Heart right ventricle (tissue), 16 donors: ENCODE measurements at regions not wholly inside any gene's neighbourhood (a gene's known extent, or its start where the extent isn't known, plus 50 kb on each side); places are given as distances from the start of the nearest gene placed in this dataset.
"Not testable (repeated sequence)": the region's sequence is repeated elsewhere in the genome, so short reads cannot be mapped to it uniquely, and the experiment has no call there.

Source experiments
- ATAC-seq, 8 donors: fragments of 200-7000 bp; cut with Tn5 transposase; one replicate each; pipeline ENCODE4 v1.9.1; 2020; ENCODE audit warnings: mild to moderate bottlenecking in 8 of 8, moderate library complexity in 8 of 8, moderate number of reproducible peaks in 1 of 8
- DNase-seq, 2 donors: peaks; one replicate each; pipeline ENCODE4 v3.0.0-alpha.2; 2020
- H3K27ac ChIP-seq, 10 donors: fragments of 200-600 bp; sonication (generic) in 2 of 10; one replicate each; pipeline versions ENCODE4 v1.5.0 to v1.8.0; 2020 to 2022; ENCODE audit warnings: mild to moderate bottlenecking in 3 of 10
- H3K27me3 ChIP-seq, 7 donors: fragments of 200-600 bp; one replicate each; pipeline ENCODE4 v1.8.0; 2021 to 2022; ENCODE audit warnings: mild to moderate bottlenecking in 2 of 7
- H3K36me3 ChIP-seq, 9 donors: fragments of 200-600 bp; sonication (generic) in 1 of 9; one replicate each; pipeline versions ENCODE4 v1.5.0 to v1.8.0; 2020 to 2022; ENCODE audit warnings: mild to moderate bottlenecking in 2 of 9
- H3K4me1 ChIP-seq, 9 donors: fragments of 200-600 bp; sonication (generic) in 1 of 9; one replicate each; pipeline versions ENCODE4 v1.5.0 to v1.8.0; 2020 to 2022; ENCODE audit warnings: mild to moderate bottlenecking in 4 of 9
- H3K4me3 ChIP-seq, 10 donors: fragments of 200-600 bp; sonication (generic) in 2 of 10; one replicate each; pipeline versions ENCODE4 v1.5.0 to v1.8.0; 2020 to 2022; ENCODE audit warnings: mild to moderate bottlenecking in 7 of 10, moderate library complexity in 2 of 10
- H3K9me3 ChIP-seq, 11 donors: fragments of 200-600 bp in 10 of 11; sonication (generic) in 2 of 11; one replicate each; pipeline versions ENCODE4 v1.5.0 to v1.8.0; 2013 to 2022; ENCODE audit warnings: mild to moderate bottlenecking in 2 of 11, control low read depth in 1 of 11, moderate library complexity in 1 of 11
- WGBS, 2 donors: extraction: QIAGEN DNeasy Blood & Tissue Kit; methylation state at CpG; one replicate each; pipeline ENCODE4 v1.1.7; 2013; ENCODE audit warnings: inconsistent platforms in 1 of 2; 5-methylcytosine and 5-hydroxymethylcytosine counted together
- intact Hi-C, 10 donors: fragments of 100-400 bp; cut with DNase I; formaldehyde crosslinking; loops; one replicate each; pipeline versions ENCODE4 v1.11.1 to v1.14.2; 2022
- TF ChIP-seq, protein P1 (sequence below), 9 donors: fragments of 200-600 bp; sonication (generic) in 2 of 9; IDR thresholded peaks; one replicate each; pipeline versions ENCODE4 v1.5.0 to v1.8.0; 2021 to 2022; ENCODE audit warnings: antibody characterized with exemption in 9 of 9, mild to moderate bottlenecking in 5 of 9, moderate library complexity in 1 of 9
- donor health status: Arrhythmogenic right ventricular cardiomyopathy.
- donor health status: ischemic (EF 13 %, LVEDD 7.1; RV severe dilation, severe dysfunction).
- donor health status: healthy with polysubstance abuse.
- donor health status: DM: no; HTN: yes; CAD: no.
- donor health status: DM: no; HTN: no; CAD: no.
- donor health status: ischemic (EF 25% LVEDD 6.9; RV normal size, moderate dysfunction).
- donor health status: ischemic (EF 25% LVEDD 5.7; RV mildly dilated, moderate dysfunction).
- donor health status: healthy.
- donor health status: DM: yes; HTN: yes; CAD: no.
- donor health status: Ischemic cardiomyopathy.
- donor health status: ischemic (EF 35%, LVEDD 5.7; RV mildly dilated, moderate dysfunction).
- donor health status: nonischemic (EF 11% LVEDD 7.7; RV severe dilation, severe dysfunction).
- donor health status: DM: yes; HTN: yes; CAD: no.
- donor health status: PGD.
- donor health status: ischemic (EF 29% LVEDD 5.4; RV normal size, mild dysfunction).
- donor health status: nonischemic (EF 23%, LVEDD 6.1; RV moderate dilation, normal function).

DNA sequence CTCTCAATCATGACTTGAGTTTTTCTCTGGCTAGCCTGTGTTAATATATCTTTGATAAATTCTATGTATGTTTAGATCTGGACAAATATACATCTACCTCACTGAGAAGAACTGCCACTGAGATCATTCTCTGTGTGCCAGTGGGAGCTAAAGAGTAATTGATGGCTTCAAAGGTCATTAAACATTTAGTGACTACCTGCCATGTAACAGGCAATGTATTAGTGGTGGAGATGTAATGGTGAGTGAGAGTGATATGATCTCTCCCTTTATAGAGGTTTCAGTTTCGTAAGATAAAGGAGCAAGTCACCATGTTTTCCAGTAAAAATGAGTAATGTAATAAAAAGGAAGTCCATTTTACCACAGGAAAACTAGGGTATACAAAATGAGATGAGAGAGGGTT, 235.8 kb upstream of the CDH8 start:
- intact Hi-C loops = no loop called here
- TF ChIP-seq, protein P1, sequence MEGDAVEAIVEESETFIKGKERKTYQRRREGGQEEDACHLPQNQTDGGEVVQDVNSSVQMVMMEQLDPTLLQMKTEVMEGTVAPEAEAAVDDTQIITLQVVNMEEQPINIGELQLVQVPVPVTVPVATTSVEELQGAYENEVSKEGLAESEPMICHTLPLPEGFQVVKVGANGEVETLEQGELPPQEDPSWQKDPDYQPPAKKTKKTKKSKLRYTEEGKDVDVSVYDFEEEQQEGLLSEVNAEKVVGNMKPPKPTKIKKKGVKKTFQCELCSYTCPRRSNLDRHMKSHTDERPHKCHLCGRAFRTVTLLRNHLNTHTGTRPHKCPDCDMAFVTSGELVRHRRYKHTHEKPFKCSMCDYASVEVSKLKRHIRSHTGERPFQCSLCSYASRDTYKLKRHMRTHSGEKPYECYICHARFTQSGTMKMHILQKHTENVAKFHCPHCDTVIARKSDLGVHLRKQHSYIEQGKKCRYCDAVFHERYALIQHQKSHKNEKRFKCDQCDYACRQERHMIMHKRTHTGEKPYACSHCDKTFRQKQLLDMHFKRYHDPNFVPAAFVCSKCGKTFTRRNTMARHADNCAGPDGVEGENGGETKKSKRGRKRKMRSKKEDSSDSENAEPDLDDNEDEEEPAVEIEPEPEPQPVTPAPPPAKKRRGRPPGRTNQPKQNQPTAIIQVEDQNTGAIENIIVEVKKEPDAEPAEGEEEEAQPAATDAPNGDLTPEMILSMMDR (IDR thresholded peaks at IDR 0.05) = no peak
- no peak for ATAC-seq
- Histone ChIP-seq H3K27me3 (no peaks in the 10 kb centered on the region), H3K9me3 (no peaks in the 10 kb centered on the region), H3K27ac (no peak overlapping the region), H3K4me1 (no peaks in the 10 kb centered on the region), H3K4me3 (no peak overlapping the region), H3K36me3 (no peaks in the 10 kb centered on the region)
- DNase-seq = no peak
- 68 to 83% methylated on average over 1 of the region's 1 CpG for WGBS, 2 donors

DNA sequence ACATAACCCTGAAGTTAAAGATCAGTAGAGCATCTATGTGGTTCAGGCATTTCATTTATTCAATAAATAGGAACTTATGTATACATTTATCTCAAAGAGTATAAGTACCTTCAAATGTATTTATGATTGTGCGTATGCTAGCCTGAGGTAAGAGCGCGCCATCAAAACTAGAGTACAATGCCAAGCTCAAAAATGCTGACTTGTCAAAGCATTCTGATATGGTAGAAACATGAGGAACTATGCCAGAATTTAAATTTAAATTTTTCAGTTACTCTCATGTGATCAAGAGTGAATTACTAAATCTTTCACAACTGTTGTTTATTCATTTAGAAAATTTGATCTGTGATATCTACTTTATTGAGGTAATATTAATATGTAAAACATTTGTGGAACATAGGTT, 225.5 kb upstream of the CDH8 start:
- peaks cover 0 to 29% (median 0%) of the 10 kb centered on the region in 11 donors for H3K9me3 ChIP-seq
- no peaks in the 10 kb centered on the region for H3K4me1 ChIP-seq
- DNase-seq = no peak
- no peaks in the 10 kb centered on the region for H3K36me3 ChIP-seq
- 64 to 80% methylated on average over 3 of the region's 3 CpGs for WGBS, 2 donors
- TF ChIP-seq, protein P1 (IDR thresholded peaks at IDR 0.05) = no peak
- no peak overlapping the region for H3K4me3 ChIP-seq
- intact Hi-C loops = no loop called here
- no peak overlapping the region for H3K27ac ChIP-seq
- H3K27me3 ChIP-seq = no peaks in the 10 kb centered on the region
- no peak for ATAC-seq

DNA sequence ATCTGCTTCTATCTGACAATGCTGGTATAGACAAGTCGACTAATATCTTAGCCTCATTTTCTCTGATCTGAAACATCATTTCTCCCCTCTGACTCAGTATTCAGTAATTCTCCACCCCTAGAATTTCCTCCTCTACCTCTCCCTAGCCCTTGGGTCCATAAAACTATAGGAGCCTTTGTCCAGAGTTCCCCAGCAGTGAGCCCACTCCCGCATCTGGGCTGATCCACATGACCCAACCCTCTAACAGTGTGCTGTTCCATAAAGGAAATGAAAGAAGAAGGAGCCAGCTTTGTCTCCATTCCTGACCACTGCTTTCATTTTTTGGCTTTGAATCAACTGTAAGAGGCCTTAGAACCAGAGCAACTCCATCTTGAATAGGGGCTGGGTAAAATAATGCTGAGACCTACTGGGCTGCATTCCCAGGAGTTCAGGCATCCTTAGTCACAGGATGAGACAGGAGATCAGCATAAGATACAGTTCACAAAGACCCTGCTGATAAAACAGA, 222.7 kb upstream of the CDH8 start:
- intact Hi-C loops, H3K4me1 ChIP-seq, DNase-seq, H3K27me3 ChIP-seq, H3K36me3 ChIP-seq, H3K27ac ChIP-seq, ATAC-seq, H3K4me3 ChIP-seq: not testable (repeated sequence)
- 79 to 91% methylated on average over 2 of the region's 2 CpGs for WGBS, 2 donors
- H3K9me3 ChIP-seq = peaks cover 0 to 10% (median 0%) of the 10 kb centered on the region in 11 donors

- no peak overlapping the region for H3K4me3 ChIP-seq
- no peak overlapping the region for H3K27ac ChIP-seq
- WGBS, 2 donors = 25 to 27% methylated on average over 2 of the region's 2 CpGs
- H3K9me3 ChIP-seq = no peaks in the 10 kb centered on the region
- DNase-seq (no peak), ATAC-seq (no peak)
- H3K27me3 ChIP-seq = no peaks in the 10 kb centered on the region
- intact Hi-C loops = no loop called here
- no peaks in the 10 kb centered on the region for H3K4me1 ChIP-seq
- TF ChIP-seq, protein P1 (IDR thresholded peaks at IDR 0.05) = peak in 1 of 9 donors; percentile 15
- no peaks in the 10 kb centered on the region for H3K36me3 ChIP-seq
These were observed 220.2 kb upstream of the CDH8 start for GRCh38 chr16:62256406-62256805.

GRCh38 chr16:62254847-62255246, 218.6 kb upstream of the CDH8 start:
- ATAC-seq = no peak
- H3K36me3 ChIP-seq = no peaks in the 10 kb centered on the region
- intact Hi-C loops = no loop called here

More at GRCh38 chr16:62254847-62255246, 218.6 kb upstream of the CDH8 start:
- no peak overlapping the region for H3K4me3 ChIP-seq
- H3K9me3 ChIP-seq = no peaks in the 10 kb centered on the region
- no peak for DNase-seq
- H3K27ac ChIP-seq = no peak overlapping the region
- H3K4me1 ChIP-seq = no peaks in the 10 kb centered on the region
- H3K27me3 ChIP-seq = no peaks in the 10 kb centered on the region
- TF ChIP-seq, protein P1 (IDR thresholded peaks at IDR 0.05) = no peak
